Fibroblast of mammary gland (primary cell): ENCODE measurements at regions not wholly inside any gene's neighbourhood (a gene's known extent, or its start where the extent isn't known, plus 50 kb on each side); places are given as distances from the start of the nearest gene placed in this dataset.
"Not testable (repeated sequence)": the region's sequence is repeated elsewhere in the genome, so short reads cannot be mapped to it uniquely, and the experiment has no call there.

Source experiments
- DNase-seq: peaks from one replicate; pipeline ENCODE4 v3.0.0-alpha.2; 2010; ENCODE audit warnings: low read depth
- H3K4me3 ChIP-seq: 2 replicates; pipeline ENCODE4 v1.5.1; 2011; ENCODE audit warnings: low read depth, mild to moderate bottlenecking, low read length, moderate library complexity; ENCODE audit not compliant: control insufficient read depth
- CTCF ChIP-seq: conservative IDR thresholded peaks from 2 replicates; pipeline ENCODE4 v1.5.1; 2011; ENCODE audit warnings: low read depth, low read length, inconsistent platforms; ENCODE audit not compliant: control insufficient read depth, insufficient read depth

GRCh38 chr7:152579070-152579469 lies 96.9 kb downstream of the XRCC2 start:
- peak; percentile 40 for DNase-seq
- no peak for TF ChIP-seq CTCF
- no peak overlapping the region for H3K4me3 ChIP-seq

- no peak for DNase-seq
- H3K4me3 ChIP-seq, result no peak overlapping the region
- TF ChIP-seq CTCF, result no peak
These were observed 98.6 kb downstream of the XRCC2 start for GRCh38 chr7:152577339-152577738.

- DNase-seq, result no peak
- no peak for TF ChIP-seq CTCF
- H3K4me3 ChIP-seq, result no peak overlapping the region
These were observed 100.9 kb downstream of the XRCC2 start for GRCh38 chr7:152574892-152575548.

- not testable (repeated sequence) for H3K4me3 ChIP-seq, DNase-seq
These were observed 102.8 kb downstream of the XRCC2 start for GRCh38 chr7:152573186-152573585.

- no peak for DNase-seq
- no peak overlapping the region for H3K4me3 ChIP-seq
- no peak for TF ChIP-seq CTCF
These were observed 103.8 kb downstream of the XRCC2 start for GRCh38 chr7:152572101-152572500.

- no peak for TF ChIP-seq CTCF
- peak; percentile 13 for DNase-seq
- H3K4me3 ChIP-seq, result no peak overlapping the region
These were observed 104.9 kb downstream of the XRCC2 start for GRCh38 chr7:152571068-152571467.

- TF ChIP-seq CTCF, result no peak
- H3K4me3 ChIP-seq, result no peak overlapping the region
- no peak for DNase-seq
These were observed 107.0 kb downstream of the XRCC2 start for GRCh38 chr7:152568972-152569371.
